ENCODE measurements at regions not wholly inside any gene's neighbourhood (a gene's known extent, or its start where the extent isn't known, plus 50 kb on each side); places are given as distances from the start of the nearest gene placed in this dataset.

DNA sequence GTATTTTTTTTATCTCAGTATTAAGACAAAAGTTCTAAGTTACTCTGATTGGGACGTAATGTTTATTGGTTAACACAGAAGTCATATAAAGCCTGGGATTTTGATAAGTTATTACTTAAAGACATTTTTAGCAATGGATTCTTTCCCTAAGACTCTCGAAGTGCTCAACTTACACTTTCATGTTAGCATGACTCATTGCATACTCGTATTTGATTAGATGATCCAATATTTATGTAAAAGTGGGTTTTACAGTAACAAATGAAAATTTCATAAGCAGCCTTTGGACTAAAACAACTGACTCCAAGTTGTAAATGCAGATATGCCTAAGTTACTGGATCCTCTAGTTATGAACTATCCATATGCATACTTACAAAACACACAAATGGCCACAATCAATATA lies 567.7 kb upstream of the NUDT12 start:
- TF ChIP-seq, protein P1, sequence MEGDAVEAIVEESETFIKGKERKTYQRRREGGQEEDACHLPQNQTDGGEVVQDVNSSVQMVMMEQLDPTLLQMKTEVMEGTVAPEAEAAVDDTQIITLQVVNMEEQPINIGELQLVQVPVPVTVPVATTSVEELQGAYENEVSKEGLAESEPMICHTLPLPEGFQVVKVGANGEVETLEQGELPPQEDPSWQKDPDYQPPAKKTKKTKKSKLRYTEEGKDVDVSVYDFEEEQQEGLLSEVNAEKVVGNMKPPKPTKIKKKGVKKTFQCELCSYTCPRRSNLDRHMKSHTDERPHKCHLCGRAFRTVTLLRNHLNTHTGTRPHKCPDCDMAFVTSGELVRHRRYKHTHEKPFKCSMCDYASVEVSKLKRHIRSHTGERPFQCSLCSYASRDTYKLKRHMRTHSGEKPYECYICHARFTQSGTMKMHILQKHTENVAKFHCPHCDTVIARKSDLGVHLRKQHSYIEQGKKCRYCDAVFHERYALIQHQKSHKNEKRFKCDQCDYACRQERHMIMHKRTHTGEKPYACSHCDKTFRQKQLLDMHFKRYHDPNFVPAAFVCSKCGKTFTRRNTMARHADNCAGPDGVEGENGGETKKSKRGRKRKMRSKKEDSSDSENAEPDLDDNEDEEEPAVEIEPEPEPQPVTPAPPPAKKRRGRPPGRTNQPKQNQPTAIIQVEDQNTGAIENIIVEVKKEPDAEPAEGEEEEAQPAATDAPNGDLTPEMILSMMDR (IDR thresholded peaks at IDR 0.05; ENCODE audit: extremely low read depth, insufficient read depth, missing control alignments): no peak
- in situ Hi-C loops (cut with MboI; ENCODE audit: low pct_unique_long_range_greater_than_20kb, low sequenced_read_pairs, unreplicated experiment): no loop called here

DNA sequence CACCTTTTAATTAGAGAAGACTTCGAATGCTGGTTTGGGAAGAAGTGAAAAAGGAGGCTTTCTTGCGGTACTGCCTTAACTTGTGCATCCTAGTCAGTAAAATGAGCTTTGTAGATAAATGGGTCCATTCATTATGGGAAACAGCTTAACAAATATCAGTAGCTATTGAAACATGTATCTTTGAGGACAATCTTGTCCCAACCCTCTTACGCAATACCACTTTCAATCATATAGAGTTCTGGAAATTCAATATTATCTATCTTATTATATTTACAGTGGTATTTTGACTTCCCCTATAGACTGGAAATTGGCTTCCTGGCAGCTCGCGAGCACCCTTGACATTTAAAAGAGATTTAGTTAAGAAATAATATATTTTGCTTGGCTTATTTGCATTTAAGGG lies 565.8 kb upstream of the NUDT12 start:
- TF ChIP-seq, protein P1 (IDR thresholded peaks at IDR 0.05; ENCODE audit: extremely low read depth, insufficient read depth, missing control alignments): no peak
- in situ Hi-C loops (cut with MboI; ENCODE audit: low pct_unique_long_range_greater_than_20kb, low sequenced_read_pairs, unreplicated experiment): no loop called here

More for the DNA sequence above, 567.7 kb upstream of the NUDT12 start:
- DNase-seq (ENCODE audit: low spot score): no peak

DNA sequence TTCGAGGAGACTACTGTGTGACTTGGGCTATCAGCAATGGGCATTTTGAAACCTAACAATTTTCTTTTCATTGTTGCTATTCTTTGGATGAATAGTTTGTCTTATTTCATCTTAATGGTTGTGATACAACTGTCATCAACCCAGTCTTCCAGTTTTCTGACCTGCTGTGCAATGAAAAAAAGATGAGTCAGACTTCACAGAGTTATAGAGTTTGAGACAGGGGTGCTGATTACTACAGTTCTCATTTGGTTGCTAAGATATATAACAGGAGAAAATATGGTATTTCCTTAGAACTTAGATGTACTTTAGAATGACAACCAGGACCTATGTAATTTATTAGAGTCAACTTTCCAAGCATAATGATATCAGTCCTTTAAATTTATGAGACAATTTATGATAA lies 564.4 kb upstream of the NUDT12 start:
- in situ Hi-C loops (cut with MboI; ENCODE audit: low pct_unique_long_range_greater_than_20kb, low sequenced_read_pairs, unreplicated experiment): no loop called here
- TF ChIP-seq, protein P1 (IDR thresholded peaks at IDR 0.05; ENCODE audit: extremely low read depth, insufficient read depth, missing control alignments): no peak
- DNase-seq (ENCODE audit: low spot score): no peak

More for the DNA sequence above, 565.8 kb upstream of the NUDT12 start:
- DNase-seq (ENCODE audit: low spot score): no peak

GRCh38 chr5:104119529-104119928 lies 556.9 kb upstream of the NUDT12 start:
- TF ChIP-seq, protein P1 (IDR thresholded peaks at IDR 0.05; ENCODE audit: extremely low read depth, insufficient read depth, missing control alignments): no peak
- in situ Hi-C loops (cut with MboI; ENCODE audit: low pct_unique_long_range_greater_than_20kb, low sequenced_read_pairs, unreplicated experiment): no loop called here
- DNase-seq (ENCODE audit: low spot score): no peak

- TF ChIP-seq, protein P1 (IDR thresholded peaks at IDR 0.05; ENCODE audit: extremely low read depth, insufficient read depth, missing control alignments): no peak
Observed at GRCh38 chr5:104111632-104112031, 549.0 kb upstream of the NUDT12 start.

DNA sequence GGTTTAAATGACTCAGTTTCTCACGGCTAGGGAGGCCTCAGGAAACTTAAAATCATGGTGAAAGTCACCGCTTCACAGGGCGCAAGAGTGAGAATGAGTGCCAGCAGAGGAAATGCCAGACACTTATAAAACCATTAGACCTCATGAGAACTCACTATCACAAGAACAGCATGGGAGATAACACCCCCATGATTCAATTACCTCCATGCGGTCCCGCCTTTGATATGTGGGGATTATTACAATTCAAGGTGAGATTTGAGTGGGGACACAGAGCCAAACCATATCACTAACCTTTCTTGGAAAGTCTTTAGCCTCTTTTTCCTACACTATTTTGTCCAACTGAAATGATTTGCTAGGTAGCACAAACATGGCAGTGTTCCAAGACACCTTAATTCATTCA lies 533.9 kb upstream of the NUDT12 start:
- in situ Hi-C loops (cut with MboI; ENCODE audit: low pct_unique_long_range_greater_than_20kb, low sequenced_read_pairs, unreplicated experiment): no loop called here
- TF ChIP-seq, protein P1 (IDR thresholded peaks at IDR 0.05; ENCODE audit: extremely low read depth, insufficient read depth, missing control alignments): no peak
- no peak for DNase-seq (ENCODE audit: low spot score)

More at GRCh38 chr5:104111632-104112031, 549.0 kb upstream of the NUDT12 start:
- in situ Hi-C loops (cut with MboI; ENCODE audit: low pct_unique_long_range_greater_than_20kb, low sequenced_read_pairs, unreplicated experiment): no loop called here
- no peak for DNase-seq (ENCODE audit: low spot score)

GRCh38 chr5:104095527-104095926 lies 532.9 kb upstream of the NUDT12 start:
- TF ChIP-seq, protein P1 (IDR thresholded peaks at IDR 0.05; ENCODE audit: extremely low read depth, insufficient read depth, missing control alignments): no peak
- in situ Hi-C loops (cut with MboI; ENCODE audit: low pct_unique_long_range_greater_than_20kb, low sequenced_read_pairs, unreplicated experiment): no loop called here
- DNase-seq (ENCODE audit: low spot score): no peak
